ENCODE measurements at regions not wholly inside any gene's neighbourhood (a gene's known extent, or its start where the extent isn't known, plus 50 kb on each side); places are given as distances from the start of the nearest gene placed in this dataset.

- Mint-ChIP-seq H3K36me3 (ENCODE audit: unreplicated experiment) (no peaks in the 10 kb centered on the region), H3K4me1 (ENCODE audit: unreplicated experiment) (peaks cover 5% of the 10 kb centered on the region), H3K27me3 (ENCODE audit: unreplicated experiment) (peaks cover 2% of the 10 kb centered on the region), H3K27ac (ENCODE audit: unreplicated experiment) (no peak overlapping the region), H3K9me3 (ENCODE audit: unreplicated experiment) (no peaks in the 10 kb centered on the region), H3K4me3 (ENCODE audit: unreplicated experiment) (no peak overlapping the region)
- TF ChIP-seq CTCF (IDR thresholded peaks at IDR 0.05) = no peak
- no peak for DNase-seq (ENCODE audit: extremely low spot score, unreplicated experiment)
Observed at GRCh38 chr4:1556541-1557220, 127.4 kb downstream of the FAM53A start.

GRCh38 chr4:1554876-1555265 is 129.2 kb downstream of the FAM53A start:
- Mint-ChIP-seq H3K36me3 (ENCODE audit: unreplicated experiment) (no peaks in the 10 kb centered on the region), H3K27me3 (ENCODE audit: unreplicated experiment) (peaks cover 2% of the 10 kb centered on the region), H3K9me3 (ENCODE audit: unreplicated experiment) (no peaks in the 10 kb centered on the region), H3K4me3 (ENCODE audit: unreplicated experiment) (no peak overlapping the region), H3K4me1 (ENCODE audit: unreplicated experiment) (no peaks in the 10 kb centered on the region), H3K27ac (ENCODE audit: unreplicated experiment) (no peak overlapping the region)
- no peak for TF ChIP-seq CTCF (IDR thresholded peaks at IDR 0.05)
- no peak for DNase-seq (ENCODE audit: extremely low spot score, unreplicated experiment)

- Mint-ChIP-seq H3K36me3 (ENCODE audit: unreplicated experiment) (no peaks in the 10 kb centered on the region), H3K4me3 (ENCODE audit: unreplicated experiment) (no peak overlapping the region), H3K4me1 (ENCODE audit: unreplicated experiment) (no peaks in the 10 kb centered on the region), H3K9me3 (ENCODE audit: unreplicated experiment) (no peaks in the 10 kb centered on the region), H3K27ac (ENCODE audit: unreplicated experiment) (no peak overlapping the region), H3K27me3 (ENCODE audit: unreplicated experiment) (peaks cover under 1% of the 10 kb centered on the region)
- no peak for TF ChIP-seq CTCF (IDR thresholded peaks at IDR 0.05)
- no peak for DNase-seq (ENCODE audit: extremely low spot score, unreplicated experiment)
Observed at GRCh38 chr4:1554246-1554875, 129.8 kb downstream of the FAM53A start.

- H3K4me1 Mint-ChIP-seq (ENCODE audit: unreplicated experiment) = peaks cover 4% of the 10 kb centered on the region
- no peak overlapping the region for H3K27ac Mint-ChIP-seq (ENCODE audit: unreplicated experiment)
- no peaks in the 10 kb centered on the region for H3K27me3 Mint-ChIP-seq (ENCODE audit: unreplicated experiment)
- no peak for TF ChIP-seq CTCF (IDR thresholded peaks at IDR 0.05)
- no peak for DNase-seq (ENCODE audit: extremely low spot score, unreplicated experiment)
- H3K9me3 Mint-ChIP-seq (ENCODE audit: unreplicated experiment) = no peaks in the 10 kb centered on the region
- H3K36me3 Mint-ChIP-seq (ENCODE audit: unreplicated experiment) = no peaks in the 10 kb centered on the region
- H3K4me3 Mint-ChIP-seq (ENCODE audit: unreplicated experiment) = no peak overlapping the region
Observed at GRCh38 chr4:1553365-1553764, 130.7 kb downstream of the FAM53A start.

GRCh38 chr4:1552451-1552850 is 131.7 kb downstream of the FAM53A start:
- peaks cover 4% of the 10 kb centered on the region for H3K4me1 Mint-ChIP-seq (ENCODE audit: unreplicated experiment)
- no peak overlapping the region for H3K27ac Mint-ChIP-seq (ENCODE audit: unreplicated experiment)
- H3K36me3 Mint-ChIP-seq (ENCODE audit: unreplicated experiment) = no peaks in the 10 kb centered on the region
- H3K9me3 Mint-ChIP-seq (ENCODE audit: unreplicated experiment) = no peaks in the 10 kb centered on the region
- no peak for TF ChIP-seq CTCF (IDR thresholded peaks at IDR 0.05)
- no peak overlapping the region for H3K4me3 Mint-ChIP-seq (ENCODE audit: unreplicated experiment)
- no peaks in the 10 kb centered on the region for H3K27me3 Mint-ChIP-seq (ENCODE audit: unreplicated experiment)
- no peak for DNase-seq (ENCODE audit: extremely low spot score, unreplicated experiment)
